ENCODE measurements at regions not wholly inside any gene's neighbourhood (a gene's known extent, or its start where the extent isn't known, plus 50 kb on each side); places are given as distances from the start of the nearest gene placed in this dataset.

DNA sequence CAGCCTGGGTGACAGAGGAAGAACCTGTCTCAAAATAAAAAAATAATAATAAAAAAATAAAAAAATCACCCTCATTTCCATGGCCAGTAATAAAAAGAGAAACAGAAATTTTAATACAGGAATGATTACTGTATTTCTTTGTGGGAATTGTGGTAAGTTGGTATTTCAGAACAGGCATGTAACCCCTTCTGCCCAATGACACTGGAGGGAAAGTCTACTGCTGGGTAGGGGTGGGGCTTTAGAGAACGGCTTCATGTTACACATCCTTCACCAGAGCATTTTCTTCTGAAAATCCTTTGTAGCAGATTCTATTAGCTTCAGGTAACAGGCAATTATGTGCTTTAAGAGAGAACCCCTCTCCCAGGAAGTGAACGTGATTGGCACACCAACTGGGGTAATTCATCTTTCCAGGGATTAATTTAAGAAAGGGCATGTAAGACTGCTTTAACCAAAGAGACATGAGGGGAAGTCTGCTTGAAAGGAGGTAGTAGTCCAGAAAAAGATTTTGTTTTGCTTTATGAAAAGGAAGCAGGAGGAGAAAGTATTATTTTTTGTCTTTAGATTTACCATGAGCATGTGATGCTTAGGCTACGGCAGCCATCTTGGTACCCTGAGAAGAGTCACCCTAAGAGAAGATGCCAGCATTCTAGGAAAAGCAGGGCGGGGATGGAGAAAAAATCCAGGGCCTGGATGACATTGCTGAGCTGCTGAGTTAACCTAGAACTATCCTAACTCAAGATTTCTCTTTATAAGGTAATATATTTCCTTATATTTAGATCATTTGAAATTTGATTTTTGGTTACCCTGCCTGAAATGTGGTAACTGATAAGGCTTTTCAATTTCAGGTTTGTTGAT is 57.7 kb upstream of the DPT start:
- Histone ChIP-seq H3K27me3 (ENCODE audit: control insufficient read depth in 1 of 2, insufficient read depth in 2 of 2, low read length in 2 of 2) (no peaks in the 10 kb centered on the region; a peak in 1 of 5 replicates), H3K36me3 (replicated peaks in 1 of 2; ENCODE audit: control insufficient read depth in 1 of 2, insufficient read depth in 2 of 2, low read length in 2 of 2) (no peaks in the 10 kb centered on the region), H3K4me2 (ENCODE audit: low read depth, low read length) (no peak overlapping the region), H3K9ac (ENCODE audit: insufficient read depth, low read depth, low read length) (no peak overlapping the region), H3K9me3 (ENCODE audit: low read length) (no peaks in the 10 kb centered on the region), H2AFZ (ENCODE audit: low read length) (peak overlapping the region; percentile 27), H3K4me1 (ENCODE audit: insufficient read depth, low read length) (peaks cover 14% of the 10 kb centered on the region; the same call in 1 of the 2 replicates), H3K4me3 (replicated peaks in 1 of 3; ENCODE audit: insufficient read depth in 1 of 3, low read depth in 2 of 3, low read length in 3 of 3) (no peak overlapping the region), H4K20me1 (ENCODE audit: insufficient read depth, low read length) (no peaks in the 10 kb centered on the region), H3K79me2 (ENCODE audit: insufficient read depth, low read length) (no peaks in the 10 kb centered on the region), H3K27ac (ENCODE audit: extremely low read length, insufficient read depth, low read length) (no peak overlapping the region)
- in situ Hi-C loops (cut with HindIII; ENCODE audit: extremely low pct_ligation_motif_present, low pct_unique_long_range_greater_than_20kb): no loop called here
- ChIA-PET CTCF (ENCODE audit: low intra/inter-chr PET ratio, low total read pairs) (no interaction called here), POLR2A (no interaction called here)
- DNase-seq (ENCODE audit: low spot score) (no peak), FAIRE-seq (no peak), ATAC-seq (no peak)
- intact Hi-C loops (cut with micrococcal nuclease; ENCODE audit: unreplicated experiment): no loop called here
- WGBS (ENCODE audit: low lambda C conversion rate): 82% methylated on average over 4 of the region's 4 CpGs
- TF ChIP-seq, protein P1, sequence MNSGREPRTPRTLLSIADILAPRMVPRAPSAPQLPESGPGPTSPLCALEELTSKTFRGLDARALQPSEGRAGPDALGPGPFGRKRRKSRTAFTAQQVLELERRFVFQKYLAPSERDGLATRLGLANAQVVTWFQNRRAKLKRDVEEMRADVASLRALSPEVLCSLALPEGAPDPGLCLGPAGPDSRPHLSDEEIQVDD (CRISPR knock-in tag; IDR thresholded peaks at IDR 0.05; ENCODE audit: borderline replicate concordance): no peak
- TF ChIP-seq MBNL3 (CRISPR knock-in tag; conservative IDR thresholded peaks at IDR 0.05) (no peak), ZNF274 (CRISPR knock-in tag; IDR thresholded peaks at IDR 0.05) (no peak), ZNF282 (IDR thresholded peaks at IDR 0.05; ENCODE audit: partially characterized antibody) (no peak)
- TF ChIP-seq, protein P2, sequence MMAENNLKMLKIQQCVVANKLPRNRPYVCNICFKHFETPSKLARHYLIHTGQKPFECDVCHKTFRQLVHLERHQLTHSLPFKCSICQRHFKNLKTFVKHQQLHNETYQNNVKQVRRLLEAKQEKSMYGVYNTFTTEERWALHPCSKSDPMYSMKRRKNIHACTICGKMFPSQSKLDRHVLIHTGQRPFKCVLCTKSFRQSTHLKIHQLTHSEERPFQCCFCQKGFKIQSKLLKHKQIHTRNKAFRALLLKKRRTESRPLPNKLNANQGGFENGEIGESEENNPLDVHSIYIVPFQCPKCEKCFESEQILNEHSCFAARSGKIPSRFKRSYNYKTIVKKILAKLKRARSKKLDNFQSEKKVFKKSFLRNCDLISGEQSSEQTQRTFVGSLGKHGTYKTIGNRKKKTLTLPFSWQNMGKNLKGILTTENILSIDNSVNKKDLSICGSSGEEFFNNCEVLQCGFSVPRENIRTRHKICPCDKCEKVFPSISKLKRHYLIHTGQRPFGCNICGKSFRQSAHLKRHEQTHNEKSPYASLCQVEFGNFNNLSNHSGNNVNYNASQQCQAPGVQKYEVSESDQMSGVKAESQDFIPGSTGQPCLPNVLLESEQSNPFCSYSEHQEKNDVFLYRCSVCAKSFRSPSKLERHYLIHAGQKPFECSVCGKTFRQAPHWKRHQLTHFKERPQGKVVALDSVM (CRISPR knock-in tag; IDR thresholded peaks at IDR 0.05): no peak
- BruUV-seq (replicated peaks): no TSS peak
